Spleen (tissue), 11 donors: ENCODE measurements at regions not wholly inside any gene's neighbourhood (a gene's known extent, or its start where the extent isn't known, plus 50 kb on each side); places are given as distances from the start of the nearest gene placed in this dataset.

Experiments
- DNase-seq: peaks from one replicate; pipeline ENCODE4 v3.0.0-alpha.2; 2020
- H3K27ac ChIP-seq, 8 donors: fragments of 200-600 bp; sonication (generic) in 7 of 8; 1 replicate in 4 of 8; 2 replicates in 4 of 8; pipeline versions ENCODE4 v1.5.0 to v1.8.0; 2016 to 2021; ENCODE audit warnings: inconsistent platforms in 4 of 8, mild to moderate bottlenecking in 4 of 8, moderate library complexity in 1 of 8
- H3K27me3 ChIP-seq, 7 donors: fragments of 200-600 bp; sonication (generic) in 6 of 7; replicated peaks in 1 of 7; 1 replicate in 4 of 7; 2 replicates in 3 of 7; pipeline versions ENCODE4 v1.5.0 to v1.8.0; 2016 to 2021; ENCODE audit warnings: inconsistent platforms in 3 of 7, mild to moderate bottlenecking in 1 of 7
- H3K36me3 ChIP-seq, 6 donors: fragments of 200-600 bp; sonication (generic) in 5 of 6; 1 replicate in 4 of 6; 2 replicates in 2 of 6; pipeline versions ENCODE4 v1.5.0 to v1.8.0; 2016 to 2021; ENCODE audit warnings: inconsistent platforms in 2 of 6
- H3K4me1 ChIP-seq, 6 donors: fragments of 200-600 bp; sonication (generic) in 5 of 6; 1 replicate in 3 of 6; 2 replicates in 3 of 6; pipeline versions ENCODE4 v1.5.0 to v1.8.0; 2016 to 2021; ENCODE audit warnings: inconsistent platforms in 3 of 6
- H3K4me3 ChIP-seq, 8 donors: fragments of 200-600 bp; sonication (generic) in 7 of 8; 1 replicate in 4 of 8; 2 replicates in 4 of 8; pipeline versions ENCODE4 v1.5.0 to v1.8.0; 2016 to 2021; ENCODE audit warnings: inconsistent platforms in 4 of 8, mild to moderate bottlenecking in 4 of 8, moderate library complexity in 2 of 8
- H3K9me3 ChIP-seq, 8 donors: fragments of 200-600 bp; sonication (generic) in 7 of 8; 1 replicate in 4 of 8; 2 replicates in 4 of 8; pipeline versions ENCODE4 v1.5.0 to v1.8.0; 2016 to 2021; ENCODE audit warnings: inconsistent platforms in 4 of 8
- CTCF ChIP-seq, 11 experiments: fragments of 200-600 bp in 7 of 11; fragments of 450-650 bp in 4 of 11; sonication (generic) in 4 of 11; IDR thresholded peaks in 8 of 11; conservative IDR thresholded peaks in 3 of 11; 1 replicate in 7 of 11; 2 replicates in 4 of 11; pipeline versions ENCODE4 v1.4.0 to v1.8.0; 2016 to 2021; ENCODE audit warnings: antibody characterized with exemption in 11 of 11, inconsistent platforms in 4 of 11, mild to moderate bottlenecking in 1 of 11
- POLR2A ChIP-seq, 3 donors: fragments of 450-650 bp; IDR thresholded peaks; one replicate each; pipeline ENCODE4 v1.5.1; 2017; ENCODE audit warnings: antibody characterized with exemption in 3 of 3, mild to moderate bottlenecking in 1 of 3
- POLR2AphosphoS5 ChIP-seq, 3 donors: sonication (generic); formaldehyde crosslinking; IDR thresholded peaks; one replicate each; pipeline ENCODE4 v1.5.1; 2017; ENCODE audit warnings: antibody characterized with exemption in 3 of 3
- WGBS, 5 donors: extraction: QIAGEN DNeasy Blood & Tissue Kit in 3 of 5; methylation state at CpG; one replicate each; pipeline versions ENCODE4 v1.1.5 to v1.1.7; 2013 to 2018; 5-methylcytosine and 5-hydroxymethylcytosine counted together
- intact Hi-C: fragments of 100-400 bp; cut with DNase I; formaldehyde crosslinking; loops from one replicate; pipeline ENCODE4 v1.15.0; 2023; ENCODE audit warnings: low total_unique reads
- donor health status: healthy with polysubstance abuse.
- donor health status: DM: no; HTN: no; CAD: no; lungs with moderate emphysema.
- donor health status: DM: no; HTN: no; CAD: no.
- donor health status: Bipolar disorder and iron deficiency.
- donor health status: healthy.
- donor health status: DM: no; HTN: no; CAD: no.
- donor health status: DM: yes; HTN: yes; CAD: no.

DNA sequence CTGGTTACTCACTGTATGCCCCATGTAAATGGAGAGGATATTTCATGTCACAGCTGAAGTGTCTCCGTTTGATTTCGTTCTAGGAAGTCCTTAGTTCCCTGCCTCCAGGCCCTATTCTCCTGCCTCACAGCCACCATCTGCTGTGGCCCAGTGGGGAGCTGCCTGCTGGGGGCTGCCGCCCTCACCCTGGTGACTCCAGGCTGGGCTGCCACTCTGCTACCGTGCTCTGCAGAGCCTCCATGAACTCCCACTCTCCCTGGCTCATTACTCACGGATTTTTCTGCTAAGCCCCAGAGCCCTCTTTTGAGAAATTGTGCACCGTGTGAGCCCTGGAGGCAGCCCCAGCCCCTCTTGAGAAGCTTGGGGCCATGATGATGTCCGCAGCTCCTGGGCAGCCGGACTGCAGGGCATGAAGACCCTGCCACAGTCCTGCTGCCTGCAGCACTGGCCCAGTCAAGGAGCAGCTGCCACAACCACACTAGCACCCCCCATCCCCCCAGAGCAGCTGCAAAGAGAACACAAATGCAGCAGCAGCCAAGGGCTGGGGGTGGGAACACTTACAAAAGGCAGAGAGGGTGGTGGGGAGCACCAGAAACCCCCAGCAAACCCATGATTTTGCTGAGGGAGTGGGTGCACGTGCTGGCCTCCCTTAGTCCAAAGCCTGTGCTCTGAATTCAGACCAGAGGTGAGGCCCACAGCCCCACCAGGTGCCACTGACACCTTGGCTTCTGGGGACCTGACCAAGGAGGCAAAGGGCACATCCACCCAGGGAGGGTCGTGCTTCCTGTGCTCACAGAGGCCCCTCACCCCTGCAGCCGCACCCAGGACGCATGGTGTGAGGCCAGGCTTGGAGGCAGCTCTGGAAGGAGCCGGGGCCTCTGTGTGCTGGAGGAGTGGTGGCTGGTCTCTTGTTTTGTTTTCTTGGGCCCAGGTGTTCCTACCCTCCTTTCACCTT, 270.2 kb upstream of the RAB6C start:
- intact Hi-C loops = no loop called here
- H3K4me3 ChIP-seq = no peak overlapping the region
- no peaks in the 10 kb centered on the region for H3K9me3 ChIP-seq
- H3K4me1 ChIP-seq = peaks cover 0 to 12% (median 8%) of the 10 kb centered on the region in 6 donors
- no peak for TF ChIP-seq POLR2A (IDR thresholded peaks at IDR 0.05)
- TF ChIP-seq CTCF (IDR thresholded peaks at IDR 0.05 in 8 of 11, conservative IDR thresholded peaks at IDR 0.05 in 3 of 11) = no peak
- TF ChIP-seq POLR2AphosphoS5 (IDR thresholded peaks at IDR 0.05) = no peak
- peaks cover 0 to 2% (median 0%) of the 10 kb centered on the region in 7 donors for H3K27me3 ChIP-seq
- H3K27ac ChIP-seq = peak overlapping the region in 5 of 8 donors; percentile 14 to 48 (median 28)
- no peak for DNase-seq
- no peaks in the 10 kb centered on the region for H3K36me3 ChIP-seq
- WGBS, 5 donors = 74 to 79% (median 76%) methylated on average over 10 to 13 of the region's 13 CpGs

DNA sequence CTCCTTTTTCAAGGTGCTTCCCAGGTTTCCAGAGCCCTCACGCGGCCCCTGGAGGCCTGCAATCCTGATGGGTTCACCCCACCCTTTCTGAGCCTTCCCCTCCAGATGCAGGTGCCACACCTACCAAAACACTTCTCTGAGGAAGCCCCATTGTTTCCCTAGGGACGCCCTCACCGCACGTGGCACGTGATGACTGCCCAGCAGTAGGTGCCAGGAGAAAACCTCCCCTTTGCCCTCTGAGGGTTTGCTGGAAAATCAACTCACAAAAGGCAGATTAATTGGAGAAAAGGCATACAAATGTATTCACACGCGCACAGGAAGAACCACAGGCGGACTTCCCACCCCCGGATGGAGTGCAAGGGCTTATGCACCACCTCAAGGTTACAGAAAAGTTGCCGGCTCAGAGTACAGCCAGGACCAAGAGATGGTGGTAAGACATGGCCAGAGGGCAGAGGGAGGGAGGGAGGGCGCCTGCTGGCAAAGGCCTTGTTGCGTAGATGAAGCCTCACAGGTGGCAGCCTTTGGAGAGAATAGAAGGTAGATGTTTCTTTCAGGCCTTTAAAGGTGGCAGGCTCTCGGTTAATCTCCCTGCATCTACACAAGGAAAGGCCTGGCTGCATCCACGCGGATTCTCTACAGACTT, 269.4 kb upstream of the RAB6C start:
- H3K9me3 ChIP-seq = no peaks in the 10 kb centered on the region
- no peaks in the 10 kb centered on the region for H3K36me3 ChIP-seq
- H3K4me3 ChIP-seq = no peak overlapping the region
- peaks cover 0 to 2% (median 0%) of the 10 kb centered on the region in 7 donors for H3K27me3 ChIP-seq
- no peak for TF ChIP-seq CTCF (IDR thresholded peaks at IDR 0.05 in 8 of 11, conservative IDR thresholded peaks at IDR 0.05 in 3 of 11)
- TF ChIP-seq POLR2AphosphoS5 (IDR thresholded peaks at IDR 0.05) = peak in 2 of 3 donors; percentile 17 to 22
- TF ChIP-seq POLR2A (IDR thresholded peaks at IDR 0.05) = no peak
- intact Hi-C loops = no loop called here
- DNase-seq = no peak
- peaks cover 0 to 12% (median 8%) of the 10 kb centered on the region in 6 donors for H3K4me1 ChIP-seq
- 70 to 86% (median 76%) methylated on average over 16 of the region's 16 CpGs for WGBS, 5 donors
- H3K27ac ChIP-seq = peak overlapping the region in 5 of 8 donors; percentile 14 to 48 (median 28)

DNA sequence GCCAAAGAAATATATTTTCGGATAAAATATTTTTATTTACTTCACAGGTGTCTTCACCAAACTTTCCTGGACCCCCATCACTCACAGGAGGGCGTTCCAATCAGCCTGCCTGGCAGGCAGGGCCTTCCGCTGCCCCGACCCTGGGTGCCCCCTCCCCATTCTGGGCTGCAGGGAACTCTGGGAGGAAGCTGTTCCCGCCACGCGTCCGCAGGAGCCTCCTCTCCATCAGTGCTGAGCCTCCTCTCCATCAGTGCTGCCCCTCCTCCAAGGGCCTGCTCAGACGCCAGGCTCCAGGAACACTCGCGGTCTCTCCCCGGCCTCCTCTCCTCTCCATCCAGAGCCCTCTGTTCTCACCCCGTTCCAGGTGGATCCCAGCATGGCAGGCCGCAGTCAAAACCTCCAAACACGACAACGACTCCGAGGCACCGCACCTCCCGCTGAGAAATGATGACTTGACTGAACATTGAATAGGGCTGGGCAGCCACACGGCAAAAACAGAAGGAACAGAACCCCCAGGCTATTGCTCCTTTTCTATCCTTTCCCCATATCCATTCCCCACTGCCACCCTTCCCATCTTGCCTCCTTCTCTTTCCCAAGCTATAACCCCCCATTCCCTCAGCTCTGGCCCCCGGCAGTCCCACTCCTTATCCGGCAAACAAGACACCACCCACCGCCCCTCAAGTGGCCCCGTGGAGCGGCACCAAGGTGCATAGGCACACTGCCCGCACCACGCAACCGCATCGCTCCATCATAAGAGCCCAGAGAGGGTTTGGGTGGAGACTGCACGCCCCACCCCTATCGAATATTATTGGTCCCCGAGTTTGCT, 268.6 kb upstream of the RAB6C start:
- Histone ChIP-seq H3K4me3 (no peak overlapping the region), H3K36me3 (no peaks in the 10 kb centered on the region), H3K27me3 (peaks cover 0 to 2% (median 0%) of the 10 kb centered on the region in 7 donors), H3K9me3 (no peaks in the 10 kb centered on the region), H3K4me1 (peaks cover 0 to 12% (median 8%) of the 10 kb centered on the region in 6 donors), H3K27ac (no peak overlapping the region)
- intact Hi-C loops = no loop called here
- DNase-seq = no peak
- WGBS, 5 donors = 89 to 95% (median 92%) methylated on average over 28 to 32 of the region's 32 CpGs
- no peak for TF ChIP-seq POLR2A (IDR thresholded peaks at IDR 0.05)
- no peak for TF ChIP-seq CTCF (IDR thresholded peaks at IDR 0.05 in 8 of 11, conservative IDR thresholded peaks at IDR 0.05 in 3 of 11)
- TF ChIP-seq POLR2AphosphoS5 (IDR thresholded peaks at IDR 0.05) = no peak
